RWPE2 (cell line): ENCODE measurements at regions not wholly inside any gene's neighbourhood (a gene's known extent, or its start where the extent isn't known, plus 50 kb on each side); places are given as distances from the start of the nearest gene placed in this dataset.

Experiments used
- ATAC-seq: fragments of 200-7000 bp; cut with Tn5 transposase; 3 replicates; pipeline ENCODE4 v1.9.1; 2021; ENCODE audit warnings: low read depth
- DNase-seq: peaks from one replicate; pipeline ENCODE4 v3.0.0-alpha.2; 2020; ENCODE audit warnings: low spot score
- H3K27ac ChIP-seq: fragments of 450-650 bp; 2 replicates; pipeline ENCODE4 v1.5.1; 2017; ENCODE audit warnings: mild to moderate bottlenecking; ENCODE audit not compliant: poor library complexity, severe bottlenecking
- H3K27me3 ChIP-seq: fragments of 250-450 bp; sonication (Bioruptor Pico); 2 replicates; pipeline ENCODE4 v1.5.1; 2021; ENCODE audit warnings: mild to moderate bottlenecking, moderate library complexity; ENCODE audit not compliant: insufficient read depth, poor library complexity, severe bottlenecking
- H3K36me3 ChIP-seq: fragments of 250-450 bp; sonication (Bioruptor Pico); 2 replicates; pipeline ENCODE4 v1.5.1; 2020; ENCODE audit warnings: low read depth, mild to moderate bottlenecking, moderate library complexity
- H3K4me1 ChIP-seq: fragments of 250-450 bp; sonication (Bioruptor Pico); 2 replicates; pipeline ENCODE4 v1.5.1; 2021; ENCODE audit warnings: mild to moderate bottlenecking, moderate library complexity; ENCODE audit not compliant: insufficient read depth, poor library complexity, severe bottlenecking
- H3K4me3 ChIP-seq: fragments of 250-450 bp; sonication (Bioruptor Pico); 2 replicates; pipeline ENCODE4 v1.5.1; 2021; ENCODE audit warnings: mild to moderate bottlenecking, moderate library complexity; ENCODE audit not compliant: severe bottlenecking
- H3K9me3 ChIP-seq: fragments of 250-450 bp; sonication (Bioruptor Pico); 2 replicates; pipeline ENCODE4 v1.5.1; 2021; ENCODE audit warnings: mild to moderate bottlenecking, moderate library complexity; ENCODE audit not compliant: severe bottlenecking
- TF ChIP-seq, protein P1 (sequence below): fragments of 450-650 bp; IDR thresholded peaks from one replicate; pipeline ENCODE4 v1.5.1; 2017; ENCODE audit warnings: mild to moderate bottlenecking, moderate library complexity; ENCODE audit not compliant: poor library complexity, severe bottlenecking

DNA sequence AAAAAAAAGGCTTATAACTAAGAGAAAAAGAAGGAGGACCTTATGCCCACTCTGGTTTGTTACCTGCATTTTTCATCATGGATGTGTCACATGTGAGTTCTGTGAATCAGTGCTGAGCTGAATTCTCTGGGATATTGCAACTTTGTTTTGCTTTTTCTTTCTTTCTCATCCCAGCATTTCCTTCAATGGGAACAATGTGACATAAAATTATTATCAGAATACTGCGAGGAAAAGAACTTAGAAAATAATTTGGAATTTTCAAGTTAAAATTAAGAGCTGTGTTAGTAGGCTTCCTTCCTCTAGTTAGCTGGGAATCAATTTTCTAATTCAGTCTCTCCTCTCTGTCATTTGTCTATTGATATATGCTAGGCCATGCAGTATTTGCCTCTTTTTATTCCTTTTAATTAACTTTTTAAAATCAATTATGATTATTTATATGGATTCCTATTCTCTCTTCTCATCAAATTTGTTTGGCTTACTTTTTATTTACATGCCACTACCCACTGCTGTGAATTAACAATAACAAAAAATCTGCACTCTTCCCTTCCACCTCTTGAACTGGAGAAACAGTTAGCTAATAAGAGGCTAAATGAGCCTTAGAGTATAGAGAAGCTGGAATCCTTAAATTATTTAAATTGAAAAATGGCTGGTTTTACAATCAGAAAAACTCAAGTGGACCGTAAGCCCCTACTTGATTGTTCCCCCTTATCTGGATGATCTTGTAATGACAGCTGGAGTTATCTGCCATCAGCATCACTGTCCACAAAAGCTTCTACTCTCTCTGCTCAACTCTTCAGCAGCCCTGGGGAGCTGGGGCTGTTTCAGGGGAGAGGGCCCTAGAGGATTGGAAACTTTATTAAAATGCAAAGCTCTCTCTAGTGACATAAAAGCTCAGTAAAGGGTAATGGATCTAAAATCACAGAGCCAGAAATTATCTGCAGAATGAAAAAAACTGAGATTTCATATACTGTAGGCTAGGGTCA, 95.3 kb upstream of the SOX2 start:
- Histone ChIP-seq H3K27me3 (no peaks in the 10 kb centered on the region), H3K4me1 (no peaks in the 10 kb centered on the region), H3K36me3 (no peaks in the 10 kb centered on the region), H3K27ac (no peak overlapping the region), H3K4me3 (no peak overlapping the region), H3K9me3 (no peaks in the 10 kb centered on the region)
- ATAC-seq (no peak), DNase-seq (no peak)
- TF ChIP-seq, protein P1, sequence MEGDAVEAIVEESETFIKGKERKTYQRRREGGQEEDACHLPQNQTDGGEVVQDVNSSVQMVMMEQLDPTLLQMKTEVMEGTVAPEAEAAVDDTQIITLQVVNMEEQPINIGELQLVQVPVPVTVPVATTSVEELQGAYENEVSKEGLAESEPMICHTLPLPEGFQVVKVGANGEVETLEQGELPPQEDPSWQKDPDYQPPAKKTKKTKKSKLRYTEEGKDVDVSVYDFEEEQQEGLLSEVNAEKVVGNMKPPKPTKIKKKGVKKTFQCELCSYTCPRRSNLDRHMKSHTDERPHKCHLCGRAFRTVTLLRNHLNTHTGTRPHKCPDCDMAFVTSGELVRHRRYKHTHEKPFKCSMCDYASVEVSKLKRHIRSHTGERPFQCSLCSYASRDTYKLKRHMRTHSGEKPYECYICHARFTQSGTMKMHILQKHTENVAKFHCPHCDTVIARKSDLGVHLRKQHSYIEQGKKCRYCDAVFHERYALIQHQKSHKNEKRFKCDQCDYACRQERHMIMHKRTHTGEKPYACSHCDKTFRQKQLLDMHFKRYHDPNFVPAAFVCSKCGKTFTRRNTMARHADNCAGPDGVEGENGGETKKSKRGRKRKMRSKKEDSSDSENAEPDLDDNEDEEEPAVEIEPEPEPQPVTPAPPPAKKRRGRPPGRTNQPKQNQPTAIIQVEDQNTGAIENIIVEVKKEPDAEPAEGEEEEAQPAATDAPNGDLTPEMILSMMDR, result no peak

DNA sequence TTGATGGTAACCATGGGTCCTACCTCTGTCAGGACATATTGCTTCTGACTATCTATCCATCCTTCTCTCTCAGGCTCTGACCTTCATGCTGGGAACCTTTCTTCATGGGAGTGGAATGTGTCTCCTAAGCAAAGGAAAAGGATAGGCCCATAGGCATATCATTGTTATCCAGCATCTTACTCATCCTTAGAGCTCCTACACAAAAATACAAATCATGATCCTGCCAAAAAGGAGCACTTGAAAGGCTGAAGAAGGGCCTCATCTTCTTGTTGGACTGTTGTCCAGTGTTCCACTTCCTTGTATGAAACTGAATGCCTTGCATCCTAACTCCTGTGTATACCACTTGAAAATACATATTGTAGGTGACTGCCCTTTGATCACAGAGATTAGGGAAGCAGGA, 96.1 kb upstream of the SOX2 start:
- TF ChIP-seq, protein P1, result no peak
- ATAC-seq (no peak), DNase-seq (no peak)

DNA sequence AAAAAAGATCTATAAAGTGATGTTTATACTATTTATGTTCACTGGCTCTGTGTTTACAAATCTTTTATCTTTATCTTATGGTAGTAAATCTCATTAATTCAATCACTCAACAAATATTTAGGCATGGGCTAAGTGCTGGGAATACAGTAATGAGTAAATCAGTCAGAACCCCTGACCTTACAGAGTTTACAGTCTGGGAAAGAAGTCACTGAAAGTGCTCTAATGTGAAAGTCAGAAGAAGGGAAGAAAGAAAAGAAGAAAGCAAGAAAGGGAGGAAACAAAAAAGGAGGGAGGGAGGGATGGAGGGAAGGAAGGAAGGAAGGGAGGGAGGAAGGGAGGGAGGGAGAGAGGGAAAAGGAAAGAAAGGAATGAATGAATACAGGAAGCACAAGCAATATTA, 96.8 kb upstream of the SOX2 start:
- TF ChIP-seq, protein P1, result no peak
- H3K4me3 ChIP-seq, result no peak overlapping the region
- no peak overlapping the region for H3K27ac ChIP-seq
- no peaks in the 10 kb centered on the region for H3K36me3 ChIP-seq
- no peak for ATAC-seq
- H3K4me1 ChIP-seq, result no peaks in the 10 kb centered on the region
- H3K27me3 ChIP-seq, result no peaks in the 10 kb centered on the region
- H3K9me3 ChIP-seq, result no peaks in the 10 kb centered on the region
- no peak for DNase-seq

More for the DNA sequence above, 96.1 kb upstream of the SOX2 start:
- no peaks in the 10 kb centered on the region for H3K9me3 ChIP-seq
- no peaks in the 10 kb centered on the region for H3K4me1 ChIP-seq
- no peaks in the 10 kb centered on the region for H3K36me3 ChIP-seq
- H3K4me3 ChIP-seq, result no peak overlapping the region
- H3K27me3 ChIP-seq, result no peaks in the 10 kb centered on the region
- no peak overlapping the region for H3K27ac ChIP-seq

DNA sequence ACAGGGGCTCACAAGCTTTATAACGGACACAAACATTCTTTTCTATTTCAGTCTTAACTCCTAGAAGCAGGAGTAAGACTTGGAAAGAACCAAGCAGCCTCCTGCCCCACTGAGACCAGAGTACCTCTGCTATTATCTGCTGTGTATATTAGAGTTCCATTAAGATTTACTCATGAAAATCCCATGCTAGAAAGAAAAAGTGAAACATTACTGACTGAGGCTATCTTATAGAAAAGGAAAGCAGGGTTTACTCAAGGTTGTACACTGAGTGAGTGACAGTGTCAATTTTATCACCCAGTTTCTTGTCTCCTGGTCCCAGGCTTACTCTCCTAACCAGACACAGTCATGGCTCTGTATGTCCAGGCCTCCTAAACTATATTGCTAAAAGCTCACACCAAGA, 97.9 kb upstream of the SOX2 start:
- TF ChIP-seq, protein P1, result no peak
- Histone ChIP-seq H3K4me1 (no peaks in the 10 kb centered on the region), H3K9me3 (no peaks in the 10 kb centered on the region), H3K27ac (no peak overlapping the region), H3K27me3 (no peaks in the 10 kb centered on the region), H3K36me3 (no peaks in the 10 kb centered on the region), H3K4me3 (no peak overlapping the region)
- ATAC-seq, result no peak
- DNase-seq, result no peak

DNA sequence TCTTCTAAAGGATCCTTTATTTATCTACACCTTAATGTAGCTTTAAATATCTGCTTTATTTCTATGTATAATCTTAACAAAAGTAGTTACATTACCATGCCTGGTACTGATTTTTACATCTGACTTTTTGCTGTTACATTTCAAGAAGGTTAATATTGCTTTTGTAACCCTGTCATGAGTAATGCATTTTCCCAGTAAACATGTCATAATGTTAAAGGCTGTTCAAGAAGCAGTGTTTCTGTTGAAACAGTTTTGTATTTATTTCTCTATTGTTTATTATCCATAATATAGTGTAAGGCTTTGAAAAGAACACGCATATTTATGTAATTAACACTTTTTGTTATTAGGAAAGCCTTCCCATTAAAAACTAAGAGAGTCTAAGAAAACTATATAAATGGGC, 98.5 kb upstream of the SOX2 start:
- H3K9me3 ChIP-seq, result no peaks in the 10 kb centered on the region
- no peaks in the 10 kb centered on the region for H3K36me3 ChIP-seq
- H3K4me3 ChIP-seq, result no peak overlapping the region
- H3K4me1 ChIP-seq, result no peaks in the 10 kb centered on the region
- DNase-seq (no peak), ATAC-seq (no peak)
- TF ChIP-seq, protein P1, result no peak
- H3K27me3 ChIP-seq, result no peaks in the 10 kb centered on the region
- no peak overlapping the region for H3K27ac ChIP-seq
